ENCODE measurements at regions not wholly inside any gene's neighbourhood (a gene's known extent, or its start where the extent isn't known, plus 50 kb on each side); places are given as distances from the start of the nearest gene placed in this dataset.

GRCh38 chr3:182565916-182566796 lies 227.1 kb upstream of the ATP11B start:
- H3K27me3 ChIP-seq (ENCODE audit: control insufficient read depth, insufficient read depth, low read length) = no peaks in the 10 kb centered on the region
- peak overlapping the region; percentile 74 for H3K27ac ChIP-seq (ENCODE audit: low read depth, low read length)
- H3K4me1 ChIP-seq (ENCODE audit: control insufficient read depth, insufficient read depth, low read length) = peaks cover 3% of the 10 kb centered on the region
- DNase-seq (ENCODE audit: low read depth in 4 of 6, low spot score in 6 of 6) = peak in 2 of 6 donors; percentile 18 to 42
- WGBS (ENCODE audit: insufficient coverage) = 20% methylated on average over 1 of the region's 6 CpGs
- H3K4me3 ChIP-seq (ENCODE audit: low read depth, low read length) = no peak overlapping the region
- H3K36me3 ChIP-seq (ENCODE audit: control insufficient read depth, insufficient read depth, low read length) = no peaks in the 10 kb centered on the region
- H3K9me3 ChIP-seq (ENCODE audit: control insufficient read depth, insufficient read depth, low read length) = no peaks in the 10 kb centered on the region

DNA sequence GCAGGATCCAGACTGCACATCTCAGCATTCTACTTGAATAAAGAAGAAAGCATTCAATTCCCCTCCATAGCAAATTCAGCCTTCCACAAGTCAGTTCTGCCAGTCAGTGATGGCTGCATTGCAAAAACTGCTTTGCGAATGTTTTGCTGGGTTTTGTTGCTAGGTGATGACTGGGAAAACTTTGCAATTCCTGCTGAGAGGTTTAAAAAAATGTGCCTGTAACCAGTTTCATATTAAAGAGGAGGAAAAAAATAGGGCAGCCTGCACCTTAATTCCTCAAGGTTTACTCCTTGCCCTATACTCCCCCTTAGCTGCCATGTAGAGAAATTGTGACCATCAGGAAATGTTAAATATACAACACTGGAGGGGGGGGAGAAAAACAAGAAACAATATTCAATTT lies 225.6 kb upstream of the ATP11B start:
- WGBS (ENCODE audit: insufficient coverage) = no CpG with 5 or more reads among the region's 1 CpG
- no peaks in the 10 kb centered on the region for H3K27me3 ChIP-seq (ENCODE audit: control insufficient read depth, insufficient read depth, low read length)
- peak overlapping the region; percentile 1 for H3K4me3 ChIP-seq (ENCODE audit: low read depth, low read length)
- peak overlapping the region; percentile 74 for H3K27ac ChIP-seq (ENCODE audit: low read depth, low read length)
- H3K4me1 ChIP-seq (ENCODE audit: control insufficient read depth, insufficient read depth, low read length) = peaks cover 3% of the 10 kb centered on the region
- no peaks in the 10 kb centered on the region for H3K36me3 ChIP-seq (ENCODE audit: control insufficient read depth, insufficient read depth, low read length)
- DNase-seq (ENCODE audit: low read depth in 4 of 6, low spot score in 6 of 6) = peak in 5 of 6 donors; percentile 44 to 91 (median 73)
- no peaks in the 10 kb centered on the region for H3K9me3 ChIP-seq (ENCODE audit: control insufficient read depth, insufficient read depth, low read length)

DNA sequence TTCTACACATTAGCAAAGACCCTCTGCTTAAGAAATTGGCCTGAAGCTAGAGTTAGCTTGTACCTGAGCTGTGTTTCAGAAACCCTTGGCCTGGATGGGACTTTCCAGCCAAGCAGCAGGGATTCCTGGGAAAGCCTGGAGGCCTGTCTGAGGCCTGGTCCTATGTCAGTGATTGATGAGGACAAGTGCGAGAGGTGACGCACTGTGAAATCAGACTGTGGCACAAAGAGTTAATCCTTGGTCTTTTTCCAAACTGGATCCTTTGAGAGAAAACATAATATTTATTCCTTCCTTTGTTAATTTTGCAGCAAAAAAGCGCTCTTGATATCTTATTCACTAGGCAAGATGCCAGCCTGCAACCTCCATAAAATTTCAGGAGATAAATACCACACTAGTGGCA lies 225.0 kb upstream of the ATP11B start:
- Histone ChIP-seq H3K27me3 (ENCODE audit: control insufficient read depth, insufficient read depth, low read length) (no peaks in the 10 kb centered on the region), H3K27ac (ENCODE audit: low read depth, low read length) (peak overlapping the region; percentile 74), H3K9me3 (ENCODE audit: control insufficient read depth, insufficient read depth, low read length) (no peaks in the 10 kb centered on the region), H3K36me3 (ENCODE audit: control insufficient read depth, insufficient read depth, low read length) (no peaks in the 10 kb centered on the region), H3K4me3 (ENCODE audit: low read depth, low read length) (no peak overlapping the region), H3K4me1 (ENCODE audit: control insufficient read depth, insufficient read depth, low read length) (peaks cover 3% of the 10 kb centered on the region)
- peak in 3 of 6 donors; percentile 38 to 81 (median 65) for DNase-seq (ENCODE audit: low read depth in 4 of 6, low spot score in 6 of 6)
- WGBS (ENCODE audit: insufficient coverage) = 37% methylated on average over 3 of the region's 3 CpGs

DNA sequence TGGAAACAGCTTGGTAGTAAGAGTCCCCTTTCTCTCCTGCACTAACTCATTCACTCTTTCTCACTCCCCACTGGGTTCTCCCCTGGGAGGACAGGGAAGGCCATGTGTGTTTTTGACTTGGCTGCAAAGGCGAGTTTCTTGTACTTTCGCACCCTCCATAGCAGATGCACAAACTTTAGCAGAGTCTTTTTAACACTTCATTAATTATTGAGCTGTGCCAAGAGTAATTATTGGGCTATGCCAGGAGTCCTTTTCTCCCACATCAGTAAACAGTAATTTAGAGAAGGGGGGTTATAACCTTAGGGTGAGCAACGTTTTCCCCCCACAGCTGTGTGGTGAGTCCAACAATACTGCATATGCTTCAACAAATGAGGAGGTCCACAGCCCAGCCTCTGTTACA lies 224.4 kb upstream of the ATP11B start:
- no peaks in the 10 kb centered on the region for H3K9me3 ChIP-seq (ENCODE audit: control insufficient read depth, insufficient read depth, low read length)
- DNase-seq (ENCODE audit: low read depth in 4 of 6, low spot score in 6 of 6) = peak in 3 of 6 donors; percentile 42 to 87 (median 83)
- no peaks in the 10 kb centered on the region for H3K36me3 ChIP-seq (ENCODE audit: control insufficient read depth, insufficient read depth, low read length)
- H3K4me1 ChIP-seq (ENCODE audit: control insufficient read depth, insufficient read depth, low read length) = peaks cover 3% of the 10 kb centered on the region
- H3K27me3 ChIP-seq (ENCODE audit: control insufficient read depth, insufficient read depth, low read length) = no peaks in the 10 kb centered on the region
- peak overlapping the region; percentile 74 for H3K27ac ChIP-seq (ENCODE audit: low read depth, low read length)
- H3K4me3 ChIP-seq (ENCODE audit: low read depth, low read length) = no peak overlapping the region
- no CpG with 5 or more reads among the region's 3 CpGs for WGBS (ENCODE audit: insufficient coverage)

- no peak overlapping the region for H3K4me3 ChIP-seq (ENCODE audit: low read depth, low read length)
- no peaks in the 10 kb centered on the region for H3K36me3 ChIP-seq (ENCODE audit: control insufficient read depth, insufficient read depth, low read length)
- H3K27me3 ChIP-seq (ENCODE audit: control insufficient read depth, insufficient read depth, low read length) = no peaks in the 10 kb centered on the region
- H3K27ac ChIP-seq (ENCODE audit: low read depth, low read length) = no peak overlapping the region
- peak in 1 of 6 donors; percentile 68 for DNase-seq (ENCODE audit: low read depth in 4 of 6, low spot score in 6 of 6)
- 57% methylated on average over 1 of the region's 3 CpGs for WGBS (ENCODE audit: insufficient coverage)
- H3K4me1 ChIP-seq (ENCODE audit: control insufficient read depth, insufficient read depth, low read length) = peaks cover 3% of the 10 kb centered on the region
- H3K9me3 ChIP-seq (ENCODE audit: control insufficient read depth, insufficient read depth, low read length) = peaks cover 3% of the 10 kb centered on the region
These were observed 222.2 kb upstream of the ATP11B start for GRCh38 chr3:182570946-182571594.

DNA sequence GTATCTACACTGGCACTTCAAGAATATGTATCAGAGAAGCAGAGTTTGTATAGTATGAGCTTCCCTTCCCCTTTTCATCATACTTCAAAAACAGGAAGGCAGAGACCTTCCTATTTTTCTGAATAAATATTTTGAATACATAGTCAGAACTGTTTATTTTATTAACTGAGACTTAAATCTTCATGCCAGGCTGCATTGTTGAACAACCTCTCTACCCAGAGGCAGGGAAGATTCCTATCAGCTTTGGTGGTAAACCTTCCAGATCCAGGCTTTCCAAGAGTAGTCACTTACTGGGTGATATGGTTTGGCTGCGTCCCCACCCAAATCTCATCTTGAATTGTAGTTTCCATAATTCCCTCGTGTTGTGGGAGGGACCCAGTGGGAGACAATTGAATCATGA lies 217.4 kb upstream of the ATP11B start:
- no peaks in the 10 kb centered on the region for H3K36me3 ChIP-seq (ENCODE audit: control insufficient read depth, insufficient read depth, low read length)
- no peak for DNase-seq (ENCODE audit: low read depth in 4 of 6, low spot score in 6 of 6)
- WGBS (ENCODE audit: insufficient coverage) = no CpG with 5 or more reads among the region's 2 CpGs
- no peaks in the 10 kb centered on the region for H3K27me3 ChIP-seq (ENCODE audit: control insufficient read depth, insufficient read depth, low read length)
- H3K4me1 ChIP-seq (ENCODE audit: control insufficient read depth, insufficient read depth, low read length) = no peaks in the 10 kb centered on the region
- no peak overlapping the region for H3K4me3 ChIP-seq (ENCODE audit: low read depth, low read length)
- H3K27ac ChIP-seq (ENCODE audit: low read depth, low read length) = no peak overlapping the region
- H3K9me3 ChIP-seq (ENCODE audit: control insufficient read depth, insufficient read depth, low read length) = peaks cover 3% of the 10 kb centered on the region

GRCh38 chr3:182583545-182583944 lies 209.8 kb upstream of the ATP11B start:
- no peaks in the 10 kb centered on the region for H3K4me1 ChIP-seq (ENCODE audit: control insufficient read depth, insufficient read depth, low read length)
- H3K36me3 ChIP-seq (ENCODE audit: control insufficient read depth, insufficient read depth, low read length) = no peaks in the 10 kb centered on the region
- no peak for DNase-seq (ENCODE audit: low read depth in 4 of 6, low spot score in 6 of 6)
- H3K9me3 ChIP-seq (ENCODE audit: control insufficient read depth, insufficient read depth, low read length) = no peaks in the 10 kb centered on the region
- H3K4me3 ChIP-seq (ENCODE audit: low read depth, low read length) = no peak overlapping the region
- H3K27ac ChIP-seq (ENCODE audit: low read depth, low read length) = no peak overlapping the region
- 100% methylated on average over 1 of the region's 4 CpGs for whole genome bisulfite sequencing (ENCODE audit: insufficient coverage)
- no peaks in the 10 kb centered on the region for H3K27me3 ChIP-seq (ENCODE audit: control insufficient read depth, insufficient read depth, low read length)

- Histone ChIP-seq H3K36me3 (ENCODE audit: control insufficient read depth, insufficient read depth, low read length) (no peaks in the 10 kb centered on the region), H3K27me3 (ENCODE audit: control insufficient read depth, insufficient read depth, low read length) (no peaks in the 10 kb centered on the region), H3K4me3 (ENCODE audit: low read depth, low read length) (no peak overlapping the region), H3K9me3 (ENCODE audit: control insufficient read depth, insufficient read depth, low read length) (no peaks in the 10 kb centered on the region), H3K4me1 (ENCODE audit: control insufficient read depth, insufficient read depth, low read length) (no peaks in the 10 kb centered on the region), H3K27ac (ENCODE audit: low read depth, low read length) (no peak overlapping the region)
- no peak for DNase-seq (ENCODE audit: low read depth in 4 of 6, low spot score in 6 of 6)
- WGBS (ENCODE audit: insufficient coverage) = 89% methylated on average over 1 of the region's 2 CpGs
These were observed 207.7 kb upstream of the ATP11B start for GRCh38 chr3:182585532-182586150.

DNA sequence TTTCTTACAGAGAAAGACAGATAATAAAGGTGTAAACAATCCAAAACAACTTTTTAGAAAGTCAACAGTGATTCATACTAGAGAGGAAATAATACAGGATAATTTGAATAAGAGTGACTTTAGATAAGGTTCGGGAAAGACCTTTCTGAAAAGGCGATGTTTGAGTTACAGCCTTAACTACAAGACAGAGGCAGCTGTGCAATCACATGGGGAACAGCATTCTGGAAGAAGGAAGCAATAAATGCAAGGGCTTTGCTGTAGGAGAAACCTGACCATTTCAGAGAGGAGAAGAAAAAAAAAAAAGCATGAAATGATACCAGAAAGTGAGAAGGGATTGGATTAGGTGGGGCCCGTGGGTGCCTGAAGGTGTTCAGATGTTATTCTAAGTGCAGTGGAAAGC lies 200.6 kb upstream of the ATP11B start:
- DNase-seq (ENCODE audit: low read depth in 4 of 6, low spot score in 6 of 6) = no peak
- Histone ChIP-seq H3K4me1 (ENCODE audit: control insufficient read depth, insufficient read depth, low read length) (no peaks in the 10 kb centered on the region), H3K27ac (ENCODE audit: low read depth, low read length) (no peak overlapping the region), H3K27me3 (ENCODE audit: control insufficient read depth, insufficient read depth, low read length) (no peaks in the 10 kb centered on the region), H3K36me3 (ENCODE audit: control insufficient read depth, insufficient read depth, low read length) (no peaks in the 10 kb centered on the region), H3K4me3 (ENCODE audit: low read depth, low read length) (no peak overlapping the region), H3K9me3 (ENCODE audit: control insufficient read depth, insufficient read depth, low read length) (no peaks in the 10 kb centered on the region)
- 94% methylated on average over 3 of the region's 3 CpGs for WGBS (ENCODE audit: insufficient coverage)
